Heart left ventricle (tissue), 13 donors: ENCODE measurements at regions not wholly inside any gene's neighbourhood (a gene's known extent, or its start where the extent isn't known, plus 50 kb on each side); places are given as distances from the start of the nearest gene placed in this dataset.

Experiments used
- POLR2A ChIP-seq, 2 donors: fragments of 450-650 bp; IDR thresholded peaks; one replicate each; pipeline ENCODE4 v1.6.1; 2017; ENCODE audit warnings: antibody characterized with exemption in 2 of 2, mild to moderate bottlenecking in 2 of 2, moderate library complexity in 2 of 2
- TF ChIP-seq, protein P1 (sequence below), 12 donors: fragments of 200-600 bp; sonication (generic) in 4 of 12; IDR thresholded peaks; one replicate each; pipeline versions ENCODE4 v1.5.0 to v1.8.0; 2018 to 2022; ENCODE audit warnings: antibody characterized with exemption in 12 of 12, mild to moderate bottlenecking in 5 of 12
- donor health status: ischemic (EF 13 %, LVEDD 7.1; RV severe dilation, severe dysfunction).
- donor health status: DM: no; HTN: yes; CAD: no.
- donor health status: DM: no; HTN: no; CAD: no.
- donor health status: ischemic (EF 25% LVEDD 6.9; RV normal size, moderate dysfunction).
- donor health status: ischemic (EF 25% LVEDD 5.7; RV mildly dilated, moderate dysfunction).
- donor health status: ischemic (EF 35%, LVEDD 5.7; RV mildly dilated, moderate dysfunction).
- donor health status: nonischemic (EF 11% LVEDD 7.7; RV severe dilation, severe dysfunction).
- donor health status: DM: yes; HTN: yes; CAD: no.
- donor health status: PGD.
- donor health status: ischemic (EF 29% LVEDD 5.4; RV normal size, mild dysfunction).
- donor health status: nonischemic (EF 23%, LVEDD 6.1; RV moderate dilation, normal function).

DNA sequence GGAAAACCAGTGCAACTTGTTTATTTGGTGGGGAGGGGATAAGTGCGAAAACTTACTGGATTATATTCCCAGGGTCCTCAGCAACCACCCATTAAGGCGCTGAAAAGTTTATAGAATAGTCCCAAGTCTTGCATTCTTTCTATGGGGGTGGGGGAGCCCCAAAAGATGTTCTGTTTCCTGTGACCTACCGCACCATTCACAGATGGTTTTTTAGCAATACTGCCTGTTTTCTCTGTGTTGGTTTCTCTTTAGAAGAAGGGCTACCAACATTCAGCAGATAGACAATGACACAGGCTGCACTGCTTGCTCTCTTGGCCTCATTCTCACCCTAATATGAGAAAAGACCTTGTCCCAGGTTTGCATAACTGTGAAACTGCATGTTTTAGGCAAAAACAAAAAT is 86.5 kb downstream of the FAM76B start:
- TF ChIP-seq, protein P1, sequence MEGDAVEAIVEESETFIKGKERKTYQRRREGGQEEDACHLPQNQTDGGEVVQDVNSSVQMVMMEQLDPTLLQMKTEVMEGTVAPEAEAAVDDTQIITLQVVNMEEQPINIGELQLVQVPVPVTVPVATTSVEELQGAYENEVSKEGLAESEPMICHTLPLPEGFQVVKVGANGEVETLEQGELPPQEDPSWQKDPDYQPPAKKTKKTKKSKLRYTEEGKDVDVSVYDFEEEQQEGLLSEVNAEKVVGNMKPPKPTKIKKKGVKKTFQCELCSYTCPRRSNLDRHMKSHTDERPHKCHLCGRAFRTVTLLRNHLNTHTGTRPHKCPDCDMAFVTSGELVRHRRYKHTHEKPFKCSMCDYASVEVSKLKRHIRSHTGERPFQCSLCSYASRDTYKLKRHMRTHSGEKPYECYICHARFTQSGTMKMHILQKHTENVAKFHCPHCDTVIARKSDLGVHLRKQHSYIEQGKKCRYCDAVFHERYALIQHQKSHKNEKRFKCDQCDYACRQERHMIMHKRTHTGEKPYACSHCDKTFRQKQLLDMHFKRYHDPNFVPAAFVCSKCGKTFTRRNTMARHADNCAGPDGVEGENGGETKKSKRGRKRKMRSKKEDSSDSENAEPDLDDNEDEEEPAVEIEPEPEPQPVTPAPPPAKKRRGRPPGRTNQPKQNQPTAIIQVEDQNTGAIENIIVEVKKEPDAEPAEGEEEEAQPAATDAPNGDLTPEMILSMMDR (IDR thresholded peaks at IDR 0.05): no peak
- TF ChIP-seq POLR2A (IDR thresholded peaks at IDR 0.05): no peak
